GM06990 (cell line): ENCODE measurements at regions not wholly inside any gene's neighbourhood (a gene's known extent, or its start where the extent isn't known, plus 50 kb on each side); places are given as distances from the start of the nearest gene placed in this dataset.
"Not testable (repeated sequence)": the region's sequence is repeated elsewhere in the genome, so short reads cannot be mapped to it uniquely, and the experiment has no call there.

Source experiments
- DNase-seq: peaks from one replicate; pipeline ENCODE4 v3.0.0-alpha.2; 2011; ENCODE audit not compliant: insufficient read length; ENCODE audit errors: extremely low read depth
- H3K27me3 ChIP-seq: replicated peaks from 2 replicates; pipeline ENCODE4 v1.6.0; 2011; ENCODE audit warnings: low read length; ENCODE audit not compliant: control insufficient read depth, insufficient read depth
- H3K36me3 ChIP-seq: 2 replicates; pipeline ENCODE4 v1.5.1; 2011; ENCODE audit warnings: low read length; ENCODE audit not compliant: control insufficient read depth, insufficient read depth
- H3K4me3 ChIP-seq: replicated peaks from 2 replicates; pipeline ENCODE4 v1.5.1; 2011; ENCODE audit warnings: low read depth, mild to moderate bottlenecking, control low read depth, low read length
- TF ChIP-seq, protein P1 (sequence below): IDR thresholded peaks from 2 replicates; pipeline ENCODE4 v1.5.1; 2011; ENCODE audit warnings: low read length, control low read depth, mild to moderate bottlenecking, inconsistent platforms; ENCODE audit not compliant: insufficient read depth, poor library complexity, severe bottlenecking

DNA sequence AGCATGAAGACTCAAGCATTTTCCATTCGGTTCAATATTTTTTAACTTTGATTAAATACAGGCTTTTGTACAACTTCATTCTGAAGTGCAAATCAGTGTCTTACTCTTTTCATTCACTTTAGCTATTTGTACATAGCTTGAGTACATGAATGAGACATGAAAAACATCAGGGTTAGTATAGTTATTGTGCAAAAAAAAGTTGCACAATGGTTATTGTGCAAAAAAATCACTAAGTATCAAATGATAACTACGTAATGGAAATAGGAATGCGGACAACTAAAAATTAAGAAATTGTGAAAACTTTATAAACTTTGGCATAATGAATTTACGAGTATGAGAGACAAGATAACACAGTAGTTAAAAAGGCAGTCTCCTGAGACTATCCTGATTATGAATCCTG, 442.9 kb downstream of the ARL4A start:
- H3K27me3 ChIP-seq, result no peaks in the 10 kb centered on the region
- no peak overlapping the region for H3K4me3 ChIP-seq
- no peak for DNase-seq
- no peaks in the 10 kb centered on the region for H3K36me3 ChIP-seq
- TF ChIP-seq, protein P1, sequence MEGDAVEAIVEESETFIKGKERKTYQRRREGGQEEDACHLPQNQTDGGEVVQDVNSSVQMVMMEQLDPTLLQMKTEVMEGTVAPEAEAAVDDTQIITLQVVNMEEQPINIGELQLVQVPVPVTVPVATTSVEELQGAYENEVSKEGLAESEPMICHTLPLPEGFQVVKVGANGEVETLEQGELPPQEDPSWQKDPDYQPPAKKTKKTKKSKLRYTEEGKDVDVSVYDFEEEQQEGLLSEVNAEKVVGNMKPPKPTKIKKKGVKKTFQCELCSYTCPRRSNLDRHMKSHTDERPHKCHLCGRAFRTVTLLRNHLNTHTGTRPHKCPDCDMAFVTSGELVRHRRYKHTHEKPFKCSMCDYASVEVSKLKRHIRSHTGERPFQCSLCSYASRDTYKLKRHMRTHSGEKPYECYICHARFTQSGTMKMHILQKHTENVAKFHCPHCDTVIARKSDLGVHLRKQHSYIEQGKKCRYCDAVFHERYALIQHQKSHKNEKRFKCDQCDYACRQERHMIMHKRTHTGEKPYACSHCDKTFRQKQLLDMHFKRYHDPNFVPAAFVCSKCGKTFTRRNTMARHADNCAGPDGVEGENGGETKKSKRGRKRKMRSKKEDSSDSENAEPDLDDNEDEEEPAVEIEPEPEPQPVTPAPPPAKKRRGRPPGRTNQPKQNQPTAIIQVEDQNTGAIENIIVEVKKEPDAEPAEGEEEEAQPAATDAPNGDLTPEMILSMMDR, result no peak

DNA sequence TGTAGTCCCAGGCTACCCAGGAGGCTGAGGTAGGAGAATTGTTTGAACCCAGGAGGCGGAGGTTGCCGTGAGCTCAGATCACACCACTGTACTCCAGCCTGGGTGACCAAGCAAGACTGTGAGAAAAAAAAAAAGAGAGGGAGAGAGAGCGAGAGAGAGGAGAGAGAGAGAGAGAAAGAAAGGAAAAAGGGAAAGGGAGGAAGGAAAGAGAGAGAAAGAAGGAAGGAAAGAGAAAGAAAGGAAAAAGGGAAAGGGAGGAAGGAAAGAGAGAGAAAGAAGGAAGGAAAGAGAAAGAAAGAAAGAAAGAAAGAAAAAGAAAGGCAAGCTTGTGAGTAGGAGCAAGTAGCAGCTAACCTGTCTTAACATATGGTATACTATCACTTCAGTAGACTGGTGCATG, 443.5 kb downstream of the ARL4A start:
- not testable (repeated sequence) for DNase-seq, H3K4me3 ChIP-seq, H3K36me3 ChIP-seq, H3K27me3 ChIP-seq

DNA sequence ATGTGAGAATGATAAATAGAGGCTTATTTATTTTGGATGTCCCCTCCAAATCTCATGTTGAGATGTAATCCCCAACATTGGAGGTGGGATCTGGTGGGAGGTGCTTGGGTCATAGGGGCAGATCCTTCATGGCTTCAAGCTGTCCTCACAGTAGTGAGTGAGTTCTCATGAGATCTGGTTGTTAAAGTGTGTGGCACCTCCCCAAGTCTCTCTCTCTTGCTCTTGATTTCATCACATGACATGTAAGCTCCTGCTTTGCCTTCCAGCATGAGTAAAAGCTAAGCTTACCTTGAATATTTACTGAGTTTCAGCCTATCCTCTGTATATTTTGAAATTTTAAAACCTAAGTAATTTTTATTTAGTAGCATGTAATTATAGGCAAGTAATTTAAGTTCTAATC, 444.9 kb downstream of the ARL4A start:
- Histone ChIP-seq H3K27me3 (no peaks in the 10 kb centered on the region), H3K36me3 (no peaks in the 10 kb centered on the region), H3K4me3 (no peak overlapping the region)
- TF ChIP-seq, protein P1, result no peak
- DNase-seq, result no peak

DNA sequence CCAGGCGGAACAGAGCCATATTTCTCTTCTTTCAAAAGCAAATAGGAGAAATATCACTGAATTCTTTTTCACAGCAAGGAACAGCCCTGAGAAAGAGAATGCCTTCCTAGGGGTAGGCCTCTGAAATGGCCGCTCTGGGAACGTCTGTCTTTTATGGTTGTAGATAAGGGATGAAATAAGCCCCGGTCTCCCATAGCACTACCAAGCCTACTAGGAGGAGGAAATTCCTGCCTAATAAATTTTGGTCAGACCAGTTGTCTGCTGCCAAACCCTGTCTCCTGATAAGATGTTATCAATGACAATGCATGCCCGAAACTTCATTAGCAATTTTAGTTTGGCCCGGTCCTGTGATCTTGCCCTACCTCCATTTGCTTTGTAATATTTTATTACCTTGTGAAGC, 448.9 kb downstream of the ARL4A start:
- not testable (repeated sequence) for H3K36me3 ChIP-seq, H3K4me3 ChIP-seq, H3K27me3 ChIP-seq, DNase-seq

DNA sequence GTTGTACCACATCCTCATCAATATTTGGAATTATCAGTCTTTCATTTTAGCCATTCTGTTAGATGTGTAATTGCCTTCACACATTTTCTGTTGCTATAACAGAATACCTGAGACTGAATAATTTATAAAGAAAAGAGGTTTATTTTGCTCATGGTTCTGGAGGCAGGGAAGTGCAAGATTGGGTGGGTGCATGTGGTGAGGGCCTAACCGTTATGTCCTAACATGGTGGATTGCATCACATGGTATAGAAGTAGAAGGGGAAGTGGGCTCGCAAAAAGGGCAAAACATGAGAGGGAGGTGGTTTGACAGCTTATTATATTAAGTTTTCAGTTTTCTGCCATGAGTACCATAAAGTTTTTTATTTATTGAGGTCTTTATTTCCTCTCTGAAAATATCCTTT, 452.0 kb downstream of the ARL4A start:
- TF ChIP-seq, protein P1, result no peak
- Histone ChIP-seq H3K4me3 (no peak overlapping the region), H3K36me3 (no peaks in the 10 kb centered on the region), H3K27me3 (no peaks in the 10 kb centered on the region)
- no peak for DNase-seq

DNA sequence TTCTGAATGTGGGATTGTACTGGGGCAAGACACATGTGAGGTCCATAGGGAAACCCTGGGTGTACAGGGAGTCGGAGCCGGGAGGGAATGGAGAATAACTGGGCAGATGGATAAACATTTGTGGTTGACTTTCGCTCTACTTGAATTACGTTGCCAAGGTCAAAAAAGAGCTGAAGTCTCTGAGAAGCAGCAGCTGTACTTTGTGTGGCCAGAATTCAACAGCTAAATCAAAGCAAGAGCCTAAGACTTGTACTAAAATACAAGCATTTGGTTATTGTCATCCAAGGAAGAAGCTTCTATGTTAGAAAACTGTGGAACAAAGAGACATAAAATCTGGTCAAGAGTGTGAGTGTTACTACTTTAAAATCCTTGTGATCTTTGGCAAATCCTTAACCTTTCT, 457.2 kb downstream of the ARL4A start:
- TF ChIP-seq, protein P1, result no peak
- DNase-seq, result no peak
- no peaks in the 10 kb centered on the region for H3K27me3 ChIP-seq
- H3K4me3 ChIP-seq, result no peak overlapping the region
- H3K36me3 ChIP-seq, result no peaks in the 10 kb centered on the region

DNA sequence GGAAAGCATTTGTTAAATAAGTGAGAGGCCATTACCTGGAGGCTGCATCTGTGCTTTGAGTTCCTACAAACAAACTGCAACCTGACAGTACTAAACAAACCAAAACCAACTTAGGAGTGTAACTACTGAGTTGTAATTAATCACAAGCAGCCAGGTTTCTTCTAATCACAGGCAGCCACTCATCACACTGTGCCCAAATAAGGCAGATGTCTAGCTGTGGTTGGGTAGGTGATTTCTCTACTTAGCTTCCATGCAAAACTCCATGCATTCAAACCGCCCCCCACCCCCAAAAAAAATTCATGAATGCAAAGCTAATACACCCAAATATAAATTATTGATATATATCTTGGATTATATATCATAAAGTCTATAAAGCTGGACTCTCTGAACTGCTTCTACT, 461.1 kb downstream of the ARL4A start:
- TF ChIP-seq, protein P1, result no peak
- DNase-seq, result no peak
- no peaks in the 10 kb centered on the region for H3K36me3 ChIP-seq
- H3K27me3 ChIP-seq, result no peaks in the 10 kb centered on the region
- H3K4me3 ChIP-seq, result no peak overlapping the region
